ENCODE measurements at regions not wholly inside any gene's neighbourhood (a gene's known extent, or its start where the extent isn't known, plus 50 kb on each side); places are given as distances from the start of the nearest gene placed in this dataset.

DNA sequence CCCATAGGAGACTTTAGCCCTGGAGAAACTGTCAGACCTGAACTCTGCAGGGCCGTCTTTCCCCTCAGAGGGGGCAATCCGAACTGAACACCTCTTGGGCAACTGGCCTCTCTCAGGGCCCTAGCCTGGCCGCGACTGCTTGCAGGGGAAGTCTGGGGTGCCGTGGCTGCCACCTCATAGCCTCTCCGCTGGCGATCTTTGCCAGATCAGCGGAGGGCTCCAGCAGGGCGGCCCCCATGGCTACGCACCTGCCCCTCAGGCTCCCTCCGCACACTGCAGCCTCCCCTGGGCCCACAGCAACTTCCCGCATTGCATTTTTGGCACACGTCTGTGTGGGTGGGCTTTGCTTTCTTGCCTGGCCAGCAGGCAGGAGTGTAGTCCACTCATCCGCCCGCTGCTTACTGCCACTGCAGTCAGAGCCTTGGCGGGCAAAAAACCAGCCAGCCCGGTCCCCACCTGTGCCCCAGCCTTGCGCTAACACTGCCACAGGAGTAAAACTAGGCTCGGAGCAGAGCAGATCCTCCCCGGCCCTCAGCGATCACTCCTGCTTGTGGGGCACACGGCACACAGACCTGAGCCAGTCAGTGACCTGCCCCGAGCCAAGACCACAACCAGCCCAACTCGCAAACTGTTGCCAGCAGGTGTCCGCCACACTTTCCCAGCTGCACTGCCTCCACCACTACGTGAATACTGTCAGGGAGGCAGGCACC is 266.8 kb upstream of the CBLB start:
- no peak for TF ChIP-seq TAF1 (IDR thresholded peaks at IDR 0.05; ENCODE audit: low read depth, low read length)
- TF ChIP-seq POU2F2 (IDR thresholded peaks at IDR 0.05; ENCODE audit: low read depth, low read length), result no peak
- TF ChIP-seq POLR2AphosphoS5 (IDR thresholded peaks at IDR 0.05; ENCODE audit: low read depth, low read length), result no peak
- no peak for TF ChIP-seq POLR2A (IDR thresholded peaks at IDR 0.05; ENCODE audit: low read depth, low read length)

Measured in GM12891 (cell line).